ENCODE measurements at regions not wholly inside any gene's neighbourhood (a gene's known extent, or its start where the extent isn't known, plus 50 kb on each side); places are given as distances from the start of the nearest gene placed in this dataset.

DNA sequence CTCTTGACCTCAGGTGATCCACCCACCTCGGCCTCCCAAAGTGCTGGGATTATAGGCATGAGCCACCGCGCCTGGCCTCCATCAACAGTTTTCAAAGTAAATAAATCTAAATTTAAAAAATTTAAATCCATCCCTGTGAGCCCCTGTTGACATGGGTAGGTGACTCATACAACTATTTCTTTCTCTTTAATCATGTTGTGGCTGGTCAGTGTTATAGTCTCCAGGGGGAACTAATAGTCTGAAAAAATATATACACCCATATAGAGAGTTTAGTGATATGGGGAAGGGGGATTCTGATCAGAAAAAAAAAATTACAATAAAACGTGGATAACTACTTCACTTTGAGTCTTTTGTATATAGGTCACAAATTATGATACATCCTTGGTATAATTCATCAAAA is 159.2 kb downstream of the ZNF608 start:
- FAIRE-seq (no peak), DNase-seq (ENCODE audit: low spot score) (no peak)

DNA sequence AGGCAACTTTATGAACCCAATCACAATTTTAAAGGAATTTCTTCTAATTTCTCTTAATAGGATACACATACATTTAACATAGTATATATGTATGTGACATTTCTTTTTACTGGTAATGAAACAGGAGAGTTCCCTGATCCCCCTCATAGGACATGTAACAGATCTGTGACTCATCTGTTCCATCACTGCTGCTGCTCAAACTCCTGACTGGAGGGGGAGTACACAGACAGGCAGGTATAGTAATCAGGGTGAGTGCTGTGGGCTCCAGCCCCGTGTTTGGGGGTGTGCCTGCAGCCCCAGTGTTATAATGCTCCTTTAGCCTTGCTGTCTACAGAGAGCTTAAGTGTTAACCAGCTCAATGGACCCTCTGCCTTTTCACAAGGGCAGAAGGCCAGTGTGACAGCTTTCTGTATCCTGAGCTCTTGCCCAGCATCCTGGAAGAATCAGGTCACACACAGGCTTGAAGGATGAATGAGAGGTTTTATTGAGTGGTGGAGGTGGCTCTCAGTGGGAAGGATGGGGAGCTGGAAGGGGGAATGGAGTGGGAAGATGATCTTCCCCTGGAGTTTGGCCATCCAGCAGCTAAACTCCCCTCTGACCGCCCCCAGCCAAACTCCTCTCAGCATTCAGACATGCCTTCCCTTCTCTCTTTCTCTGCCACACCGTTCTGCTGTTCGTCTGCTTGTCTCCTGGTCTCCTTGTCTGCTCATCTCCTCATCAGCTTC is 161.3 kb downstream of the ZNF608 start:
- FAIRE-seq: no peak
- DNase-seq (ENCODE audit: low spot score): no peak

DNA sequence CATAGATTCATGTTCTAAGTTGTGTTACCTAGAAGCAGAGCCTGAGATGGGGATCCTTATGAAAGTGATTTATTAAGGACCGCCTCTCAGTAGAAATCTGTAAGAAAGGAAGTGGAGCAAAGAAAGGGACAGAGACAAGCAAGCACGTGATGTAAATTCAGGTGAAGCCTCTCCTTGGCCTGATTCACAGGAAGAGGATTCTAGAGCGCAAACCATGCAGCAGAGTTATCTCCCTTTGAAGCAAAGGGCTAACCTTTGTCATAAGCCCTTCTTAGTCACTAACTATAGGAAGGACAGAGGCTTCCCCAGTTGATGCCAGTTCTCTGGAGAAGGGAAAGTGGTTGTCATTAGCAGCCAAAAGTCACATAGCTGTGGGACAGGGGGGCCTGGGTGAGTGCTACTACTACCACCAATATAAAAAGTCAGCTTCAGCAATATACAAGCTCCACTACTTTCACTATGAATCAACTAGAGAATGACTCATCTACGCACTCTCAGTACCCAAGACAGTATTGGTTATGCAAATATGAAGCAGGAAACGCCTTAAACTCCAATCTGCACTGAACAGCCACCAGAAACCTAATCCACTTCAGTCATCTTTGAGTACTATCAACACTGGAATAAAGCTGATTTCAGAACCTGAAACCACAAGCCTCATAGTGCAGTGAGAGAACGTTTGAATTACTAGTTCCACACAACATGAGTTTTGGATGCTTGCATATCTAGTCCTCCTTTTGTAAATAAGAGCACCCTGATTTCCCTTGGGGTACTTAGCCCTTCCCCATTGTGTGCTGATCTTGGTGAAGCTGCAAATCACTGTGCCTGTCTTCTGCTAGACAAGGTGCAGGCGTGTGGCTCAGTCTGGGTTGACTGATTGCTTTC is 162.7 kb downstream of the ZNF608 start:
- peak; percentile 68 for FAIRE-seq
- peak; percentile 79 for DNase-seq (ENCODE audit: low spot score)

DNA sequence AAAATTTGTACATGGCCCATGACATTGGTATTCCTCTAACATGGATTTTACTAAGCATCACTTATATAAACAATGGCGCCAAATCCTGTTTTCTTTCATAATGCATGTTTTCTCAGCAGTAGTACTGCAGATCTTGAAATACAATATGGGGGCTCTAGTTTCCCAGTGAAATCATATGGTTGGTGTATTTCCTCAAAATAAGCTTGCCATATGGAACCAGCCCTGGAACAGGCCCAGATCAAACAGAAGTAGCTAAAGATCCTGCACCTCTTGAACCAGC is 163.9 kb downstream of the ZNF608 start:
- no peak for FAIRE-seq
- no peak for DNase-seq (ENCODE audit: low spot score)

DNA sequence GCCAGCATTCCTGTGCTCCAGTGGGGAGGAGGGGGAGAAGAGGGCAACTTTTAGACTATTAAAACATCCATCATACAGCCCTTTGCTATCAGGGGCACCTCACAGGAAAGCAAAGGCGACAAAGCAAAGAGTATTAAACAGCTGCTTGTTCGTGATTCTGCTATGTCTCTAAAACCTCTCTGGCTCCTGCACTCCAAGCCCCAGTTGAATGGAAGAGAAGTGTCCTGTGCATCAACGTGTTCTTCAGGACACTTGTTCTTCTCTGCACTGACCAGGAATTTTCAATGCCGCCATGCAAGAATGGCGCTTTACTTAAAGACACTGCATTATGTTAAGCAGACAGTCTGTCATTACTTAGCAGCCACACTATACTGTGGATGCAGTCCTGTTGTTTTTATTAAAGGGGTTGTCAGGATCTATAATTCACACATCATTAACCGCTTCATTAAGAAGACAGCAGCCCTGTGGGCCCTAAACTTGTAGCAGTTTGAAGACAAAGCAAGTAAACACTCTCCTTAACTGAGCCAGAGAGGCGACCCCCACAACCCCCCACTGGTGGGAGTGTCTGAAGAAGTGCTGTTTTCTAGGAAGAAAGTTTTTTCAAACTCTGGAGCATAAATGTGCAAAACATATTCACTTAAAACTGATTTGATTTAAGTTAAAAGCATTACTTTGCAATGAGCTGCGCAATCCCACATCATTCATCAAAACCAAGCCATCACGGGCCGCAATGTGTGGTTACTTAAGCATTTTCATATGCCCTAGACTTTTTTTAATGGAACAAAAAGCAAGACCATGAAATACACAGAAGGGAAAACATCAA is 164.5 kb downstream of the ZNF608 start:
- no peak for FAIRE-seq
- no peak for DNase-seq (ENCODE audit: low spot score)

DNA sequence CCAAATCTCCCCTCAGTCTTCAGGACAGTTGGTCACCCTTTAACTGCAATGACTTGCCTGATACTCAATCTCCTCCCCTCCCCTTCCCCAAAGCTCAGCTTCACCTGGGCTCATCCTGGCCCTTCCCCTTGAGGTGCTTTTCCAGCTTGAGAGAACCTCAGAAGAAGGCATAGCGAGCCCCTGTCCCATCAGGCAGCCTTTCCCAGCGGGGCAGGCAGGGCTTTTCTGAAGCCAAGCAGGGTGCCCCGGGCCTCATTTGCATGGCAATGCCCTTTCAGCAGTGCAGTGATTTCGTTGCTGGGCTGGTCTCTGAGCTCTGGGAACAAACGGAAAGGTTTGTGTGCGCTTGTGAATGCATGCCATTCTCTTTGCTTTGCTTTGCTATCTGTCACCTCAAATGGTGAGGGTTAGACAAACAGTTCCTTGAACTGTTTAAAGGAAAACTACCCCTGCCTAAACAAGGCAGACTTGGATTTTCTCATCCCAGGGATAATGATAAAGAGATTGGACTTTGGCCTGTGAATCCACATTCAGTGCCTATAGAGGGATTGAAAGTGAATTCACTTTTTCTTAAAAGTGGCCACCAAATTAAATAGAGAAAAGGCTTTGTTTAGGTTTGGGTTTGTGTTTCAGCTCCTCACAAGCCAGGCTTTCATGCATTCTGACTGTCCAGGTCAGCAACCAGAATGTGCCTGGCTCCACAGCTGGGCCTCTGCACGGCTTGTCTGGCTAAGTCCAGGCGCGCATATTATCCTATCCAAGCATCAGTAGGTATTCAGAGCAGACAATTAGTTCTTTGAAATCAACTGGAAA is 165.3 kb downstream of the ZNF608 start:
- FAIRE-seq (no peak), DNase-seq (ENCODE audit: low spot score) (no peak)

DNA sequence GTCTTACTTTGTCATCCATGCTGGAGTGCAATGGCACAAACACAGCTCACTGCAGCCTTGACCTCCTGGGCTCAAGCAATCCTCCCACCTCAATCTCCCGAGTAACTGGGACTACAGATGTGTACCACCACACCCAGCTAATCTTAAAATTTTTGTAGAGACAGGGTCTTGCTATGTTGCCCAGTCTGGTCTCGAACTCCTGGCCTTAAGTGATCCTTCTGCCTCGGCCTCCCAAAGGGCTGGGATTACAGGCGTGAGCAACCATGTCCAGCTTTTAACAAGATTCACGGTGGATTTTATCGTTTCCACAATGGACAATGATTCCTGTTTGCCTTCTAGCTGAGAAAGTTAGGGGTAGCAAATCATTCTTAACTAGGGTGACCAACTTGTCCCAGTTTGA is 165.9 kb downstream of the ZNF608 start:
- DNase-seq (ENCODE audit: low spot score): no peak
- FAIRE-seq: no peak

DNA sequence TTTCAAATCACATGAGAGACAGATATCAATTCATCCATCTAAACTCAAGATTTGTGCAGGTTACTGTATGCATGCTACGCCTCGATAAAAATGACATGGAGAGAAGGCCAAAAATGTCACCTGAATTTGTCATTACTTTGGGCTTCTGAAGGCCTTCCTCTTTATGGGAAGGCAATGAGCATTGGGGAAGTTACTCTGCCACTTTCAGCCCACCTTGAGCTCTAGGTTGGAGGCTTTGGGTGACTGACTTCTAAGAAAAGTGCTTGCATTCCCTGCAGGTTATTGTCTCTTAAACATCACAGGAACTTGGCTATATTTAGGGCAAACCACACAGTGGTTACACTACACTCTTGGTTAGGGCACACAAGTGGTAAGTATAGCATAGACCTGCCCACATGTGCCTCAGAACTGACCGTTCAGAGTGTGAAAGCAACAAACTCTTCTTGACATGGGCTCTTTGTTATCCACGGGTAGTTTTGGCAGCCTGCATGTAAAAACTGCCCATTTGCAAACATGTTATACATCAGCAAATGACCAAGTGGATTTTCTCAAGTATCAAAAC is 169.5 kb downstream of the ZNF608 start:
- DNase-seq (ENCODE audit: low spot score) (no peak), FAIRE-seq (no peak)

DNA sequence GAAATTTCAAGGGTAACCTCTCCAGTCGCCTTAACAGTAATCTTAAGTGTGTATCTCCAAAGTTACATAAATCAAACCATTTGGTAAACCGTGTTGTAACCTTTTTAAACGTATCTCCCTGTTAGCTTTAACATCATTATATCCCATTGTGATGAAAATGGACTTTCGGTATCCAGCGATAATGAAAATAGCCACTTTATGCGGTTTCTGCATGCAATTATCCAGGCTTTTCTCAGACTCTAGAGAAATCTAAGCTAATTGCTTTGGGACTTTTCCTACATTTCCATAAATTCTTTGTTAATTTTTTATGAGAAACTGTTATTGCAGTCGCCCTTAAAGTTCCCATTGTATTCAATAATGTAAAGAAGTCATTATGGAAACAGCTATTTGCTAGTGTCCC is 170.7 kb downstream of the ZNF608 start:
- FAIRE-seq: no peak
- DNase-seq (ENCODE audit: low spot score): no peak

DNA sequence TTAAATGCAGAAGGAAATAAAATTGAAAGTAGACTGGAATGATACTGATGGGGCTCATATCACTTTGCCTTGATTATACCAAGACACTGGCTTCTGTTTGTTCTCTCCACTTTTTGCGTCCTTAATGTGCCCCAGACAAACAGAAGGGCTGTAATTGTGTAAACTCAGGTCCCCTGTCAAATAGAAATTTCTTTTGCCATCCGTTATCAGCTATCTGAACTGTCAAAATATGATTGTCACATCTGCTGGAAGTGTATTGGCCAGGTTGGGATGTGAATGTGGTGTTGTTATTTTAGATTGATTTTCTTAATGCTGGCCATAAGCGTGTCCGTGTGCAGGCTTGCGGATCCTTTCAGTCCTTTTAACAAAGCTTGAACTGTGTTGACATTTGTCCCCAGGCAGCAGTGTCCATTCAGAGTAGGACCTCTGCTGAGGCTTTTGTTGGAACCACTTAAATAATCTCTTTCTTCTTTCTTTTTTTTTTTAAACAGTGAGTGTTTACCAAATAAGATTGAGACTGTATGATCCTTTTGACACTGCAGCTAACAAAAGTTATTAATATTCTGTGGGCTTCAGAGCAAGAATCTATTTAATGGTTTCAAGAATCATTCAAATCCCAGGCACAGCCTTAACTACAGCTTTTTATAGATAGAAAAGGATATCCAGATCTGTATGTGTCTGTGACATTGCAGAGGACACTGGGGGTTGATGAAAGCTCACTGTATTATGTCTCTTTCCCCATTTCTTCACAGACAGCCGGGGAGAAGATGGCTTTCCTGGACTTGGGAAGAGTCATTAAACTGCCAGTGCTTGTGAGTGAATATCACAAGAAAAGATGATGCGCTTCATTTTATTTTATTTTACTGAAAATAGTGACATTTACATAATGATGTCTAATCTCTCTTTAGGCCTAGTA is 171.7 kb downstream of the ZNF608 start:
- no peak for DNase-seq (ENCODE audit: low spot score)
- no peak for FAIRE-seq

DNA sequence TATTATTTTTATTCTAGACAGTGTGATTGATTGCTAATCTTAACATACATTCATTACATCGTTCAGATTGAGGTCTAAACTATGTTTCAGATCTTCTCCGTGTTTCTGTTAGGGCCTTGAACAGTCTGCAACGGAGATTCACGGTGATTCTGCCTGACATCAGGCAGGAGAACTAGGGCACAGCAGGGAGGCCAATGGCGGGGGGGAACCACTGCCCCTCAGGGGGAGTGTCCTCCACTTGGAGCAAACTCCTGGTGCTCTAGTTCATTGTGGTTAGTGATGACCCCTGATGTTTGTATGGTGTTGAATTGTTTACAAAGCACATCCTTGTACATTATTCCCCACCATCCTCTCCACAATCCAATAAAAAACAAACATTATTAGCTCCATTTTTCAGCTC is 173.5 kb downstream of the ZNF608 start:
- FAIRE-seq (no peak), DNase-seq (ENCODE audit: low spot score) (no peak)

DNA sequence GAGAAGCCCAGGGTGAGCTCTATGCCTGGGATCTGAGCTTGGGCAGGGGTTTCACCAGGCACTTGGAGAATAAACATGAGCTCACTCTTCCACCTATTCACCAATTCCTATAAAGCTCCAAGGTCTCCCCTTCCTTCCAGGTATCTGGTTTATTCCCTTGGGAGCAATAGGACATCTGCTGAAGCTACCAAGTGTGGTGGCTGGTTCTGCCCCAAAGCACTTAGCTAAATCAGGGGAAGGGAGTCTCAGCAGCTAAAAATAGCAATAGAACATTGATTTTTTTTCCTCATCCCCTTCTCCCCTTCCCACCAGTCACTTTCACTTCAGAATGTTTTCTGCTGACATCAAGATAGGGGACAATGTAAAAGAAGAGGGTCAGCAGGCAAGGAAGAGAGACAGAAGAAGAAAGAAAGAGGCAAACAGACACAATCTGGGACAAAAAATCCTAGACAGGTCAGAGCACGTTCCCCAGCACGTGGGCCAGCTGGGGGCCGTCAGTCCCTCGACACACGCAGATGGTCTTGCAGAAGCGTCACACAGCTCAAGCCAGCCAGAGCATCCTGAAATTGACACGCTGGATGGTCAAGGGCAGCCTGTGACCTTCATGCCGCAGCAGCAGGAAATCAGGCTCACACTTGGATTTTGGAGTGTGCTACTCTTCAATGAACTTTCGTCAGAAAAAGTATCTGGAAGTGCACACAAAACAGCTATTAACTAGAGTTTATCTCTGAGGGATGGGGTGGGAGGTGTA is 176.0 kb downstream of the ZNF608 start:
- DNase-seq (ENCODE audit: low spot score) (no peak), FAIRE-seq (no peak)

DNA sequence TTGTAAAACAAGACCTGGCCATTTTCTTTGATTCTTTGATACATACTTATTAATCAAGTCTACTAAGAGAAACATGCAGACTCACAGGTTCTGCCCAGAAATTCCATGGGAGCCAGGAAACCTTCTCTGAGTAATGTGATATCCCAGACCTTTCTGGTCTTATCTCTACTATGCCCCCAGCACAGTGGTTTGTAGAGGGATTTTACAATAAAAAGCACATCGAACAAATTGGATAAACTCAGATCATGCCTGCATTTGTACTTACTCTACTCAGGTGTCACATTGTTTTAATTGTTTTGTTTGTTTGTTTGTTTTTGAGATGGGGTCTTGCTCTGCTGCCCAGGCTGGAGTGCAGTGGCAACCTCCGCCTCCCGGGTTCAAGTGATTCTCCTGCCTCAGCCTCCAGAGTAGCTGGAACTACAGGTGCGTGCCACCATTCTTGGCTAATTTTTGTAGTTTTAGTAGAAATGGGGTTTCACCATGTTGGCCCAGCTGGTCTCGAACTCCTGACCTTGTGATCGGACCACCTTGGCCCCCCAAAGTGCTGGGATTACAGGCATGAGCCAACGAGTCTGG is 179.5 kb downstream of the ZNF608 start:
- FAIRE-seq (no peak), DNase-seq (ENCODE audit: low spot score) (no peak)

DNA sequence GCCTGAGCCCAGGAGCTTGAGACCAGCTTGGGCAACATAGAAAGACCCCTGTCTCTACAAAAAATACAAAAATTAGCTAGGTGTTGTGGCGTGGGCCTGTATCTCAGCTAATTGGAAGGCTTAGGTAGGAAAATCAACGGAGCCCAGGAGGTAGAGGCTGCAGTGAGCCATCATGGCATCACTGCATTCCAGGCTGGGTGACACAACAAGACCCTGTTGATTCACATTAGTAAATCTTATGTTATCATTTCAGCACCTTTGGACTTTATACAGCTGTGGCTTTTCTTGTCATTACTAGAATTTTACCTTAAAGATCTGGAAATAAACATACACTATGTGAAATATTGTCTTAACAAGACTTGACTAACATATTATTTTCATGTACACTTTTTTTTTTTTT is 185.0 kb downstream of the ZNF608 start:
- peak; percentile 63 for FAIRE-seq
- peak; percentile 65 for DNase-seq (ENCODE audit: low spot score)

DNA sequence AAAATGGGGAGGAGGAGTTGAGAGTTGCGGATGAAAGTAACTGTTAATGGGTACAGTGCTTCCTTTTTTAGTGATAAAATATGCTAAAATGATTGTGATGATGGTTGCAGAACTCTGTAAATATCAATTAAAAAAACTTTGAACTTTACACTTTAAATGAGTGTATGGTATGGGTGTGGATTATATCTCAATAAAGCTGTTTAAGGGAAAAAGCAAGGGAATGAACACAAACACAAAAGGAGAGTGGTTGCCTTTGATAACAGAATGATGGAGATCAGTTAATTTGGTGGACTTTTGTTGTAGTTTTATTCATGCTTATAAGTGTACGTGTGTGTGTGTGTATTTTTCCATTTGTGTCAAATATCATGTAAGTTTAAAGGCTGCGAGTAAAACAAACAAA is 186.1 kb downstream of the ZNF608 start:
- FAIRE-seq: no peak
- DNase-seq (ENCODE audit: low spot score): no peak

DNA sequence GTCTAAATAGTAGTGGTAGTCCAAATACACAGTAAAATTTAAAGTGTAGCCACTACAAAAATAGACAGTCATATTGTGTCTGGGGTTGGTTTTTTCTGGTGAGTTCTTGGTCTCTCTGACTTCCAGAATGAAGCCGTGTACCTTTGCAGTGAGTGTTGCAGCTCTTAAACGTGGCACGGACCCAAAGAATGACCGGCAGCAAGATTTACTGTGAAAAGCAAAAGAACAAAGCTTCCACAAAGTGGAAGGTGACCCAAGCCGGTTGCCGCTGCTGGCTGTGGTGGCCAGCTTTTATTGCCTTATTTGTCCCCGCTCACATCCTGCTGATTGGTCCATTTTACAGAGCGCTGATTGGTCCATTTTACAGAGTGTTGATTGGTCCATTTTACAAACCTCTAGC is 188.7 kb downstream of the ZNF608 start:
- no peak for DNase-seq (ENCODE audit: low spot score)
- FAIRE-seq: no peak

DNA sequence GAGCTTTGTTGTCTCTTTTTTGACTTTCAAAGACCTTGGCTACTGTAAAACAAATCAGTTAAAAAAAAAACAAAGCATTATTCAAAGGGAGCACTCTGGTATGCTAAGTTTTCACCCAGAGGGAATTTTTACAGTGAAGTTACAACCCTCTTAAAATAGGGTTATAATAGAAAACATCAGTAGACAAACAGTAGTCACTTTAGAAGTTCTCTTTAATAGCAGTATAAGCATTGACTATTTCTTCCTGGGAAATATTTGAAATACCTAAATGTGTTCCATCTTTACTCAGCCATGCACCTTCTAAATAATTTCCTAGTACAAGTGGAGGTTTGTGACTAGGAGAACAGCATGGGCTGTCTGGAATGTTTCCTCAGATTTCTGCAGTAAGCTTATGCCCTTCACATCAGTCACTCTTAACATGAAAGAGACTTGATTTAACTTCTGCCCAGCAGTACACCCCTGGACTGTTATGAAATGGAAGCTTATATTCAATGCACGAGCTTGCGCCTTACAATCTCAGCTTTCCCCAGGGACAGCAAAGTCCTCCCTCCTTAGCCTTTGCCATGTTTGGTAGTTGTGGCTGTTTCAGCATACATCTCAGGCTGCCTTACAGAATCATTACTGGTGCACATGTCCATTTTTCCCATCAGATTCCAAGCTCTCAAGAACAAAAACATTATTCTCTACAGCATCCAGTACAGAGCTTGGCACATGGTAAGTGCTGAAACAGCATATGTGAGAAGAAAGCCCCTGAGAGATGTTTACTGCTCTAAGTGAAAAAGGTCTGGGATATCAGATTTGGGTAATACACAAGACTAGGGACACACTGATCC is 191.5 kb downstream of the ZNF608 start:
- no peak for FAIRE-seq

DNA sequence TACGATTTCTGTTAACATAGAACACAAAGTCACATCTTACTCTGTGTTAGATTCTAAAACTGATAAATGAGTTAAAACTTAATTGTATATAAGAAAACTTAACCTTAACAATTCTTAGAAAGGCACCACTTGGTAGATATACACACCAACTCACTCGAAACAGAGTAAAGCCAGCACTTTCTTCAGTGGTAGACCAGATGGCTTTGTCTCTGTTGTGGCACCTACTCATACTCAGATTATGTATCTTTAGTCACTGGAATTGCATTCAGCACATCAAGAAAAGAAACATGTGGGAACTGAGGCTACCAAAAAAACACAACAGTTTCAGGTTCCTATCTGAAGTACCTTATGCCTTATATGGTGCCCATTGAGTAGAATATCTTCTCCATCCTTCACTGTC is 192.5 kb downstream of the ZNF608 start:
- DNase-seq (ENCODE audit: low spot score): no peak
- FAIRE-seq: no peak

More for the DNA sequence above, 191.5 kb downstream of the ZNF608 start:
- no peak for DNase-seq (ENCODE audit: low spot score)

All from RCC 7860 (cell line).